HepG2 (cell line): ENCODE measurements at regions not wholly inside any gene's neighbourhood (a gene's known extent, or its start where the extent isn't known, plus 50 kb on each side); places are given as distances from the start of the nearest gene placed in this dataset.

Source experiments
- ETV6 ChIP-seq: sonication (generic); formaldehyde crosslinking; conservative IDR thresholded peaks from 2 replicates; pipeline ENCODE4 v1.4.0; 2020; ENCODE audit warnings: missing genetic modification reagents
- POLR2AphosphoS2 ChIP-seq: IDR thresholded peaks from 2 replicates; pipeline ENCODE4 v1.6.1; 2011; ENCODE audit warnings: low read depth, low read length, improper control_type of control experiment
- POLR2AphosphoS5 ChIP-seq: IDR thresholded peaks from 2 replicates; pipeline ENCODE4 v1.6.1; 2012; ENCODE audit warnings: low read depth, low read length
- TMF1 ChIP-seq: sonication (generic); formaldehyde crosslinking; IDR thresholded peaks from 2 replicates; pipeline ENCODE4 v1.8.1; 2022; ENCODE audit warnings: low read depth, missing genetic modification reagents
- XRCC5 ChIP-seq: fragments of 200-400 bp; formaldehyde crosslinking; optimal IDR thresholded peaks from 2 replicates; pipeline ENCODE3; 2017; ENCODE audit warnings: mild to moderate bottlenecking, low read length
- ZNF3 ChIP-seq: IDR thresholded peaks from 2 replicates; pipeline ENCODE4 v1.7.0; 2017; ENCODE audit warnings: inconsistent platforms
- TF ChIP-seq, protein P1 (sequence below): sonication (generic); formaldehyde crosslinking; IDR thresholded peaks from 2 replicates; pipeline ENCODE4 v1.4.0; 2020; ENCODE audit warnings: missing genetic modification reagents
- TF ChIP-seq, protein P2 (sequence below): sonication (generic); formaldehyde crosslinking; IDR thresholded peaks from 2 replicates; pipeline ENCODE4 v1.5.0; 2020; ENCODE audit warnings: mild to moderate bottlenecking, missing genetic modification reagents, moderate library complexity
- TF ChIP-seq, protein P3 (sequence below): sonication (generic); formaldehyde crosslinking; conservative IDR thresholded peaks from 2 replicates; pipeline ENCODE4 v1.4.0; 2020; ENCODE audit warnings: missing genetic modification reagents
- TF ChIP-seq, protein P4 (sequence below), 2 experiments: sonication (generic) in 1 of 2; formaldehyde crosslinking in 1 of 2; IDR thresholded peaks; 2 replicates each; pipeline versions ENCODE4 v1.4.0 to v1.6.1; 2018 to 2020; ENCODE audit warnings: missing genetic modification reagents in 2 of 2, borderline replicate concordance in 1 of 2, low read depth in 1 of 2, mild to moderate bottlenecking in 1 of 2, missing biosample characterization in 1 of 2
- TF ChIP-seq, protein P5 (sequence below): sonication (generic); formaldehyde crosslinking; IDR thresholded peaks from 2 replicates; pipeline ENCODE4 v1.8.0; 2022; ENCODE audit warnings: low read depth, missing genetic modification reagents

DNA sequence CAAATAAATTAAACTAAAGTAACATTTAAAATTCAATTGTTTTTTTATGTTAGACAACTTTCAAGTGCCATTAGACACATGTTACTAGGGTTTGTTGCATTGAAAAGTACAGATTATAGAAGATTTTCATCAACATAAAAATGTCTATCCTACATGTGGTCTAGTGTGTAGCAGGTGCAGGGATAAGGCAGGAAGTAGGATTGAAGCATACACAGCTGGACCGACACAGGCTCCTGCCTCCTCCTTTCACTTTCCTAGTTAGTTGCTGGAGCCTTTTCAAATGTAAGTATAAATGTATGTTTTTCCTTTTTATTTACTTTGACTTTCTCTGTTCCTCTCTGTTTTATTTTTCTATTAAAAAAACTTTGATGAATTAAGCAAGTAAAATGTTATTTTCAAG lies 246.9 kb upstream of the LUZP2 start:
- TF ChIP-seq POLR2AphosphoS2 = no peak
- TF ChIP-seq, protein P1, sequence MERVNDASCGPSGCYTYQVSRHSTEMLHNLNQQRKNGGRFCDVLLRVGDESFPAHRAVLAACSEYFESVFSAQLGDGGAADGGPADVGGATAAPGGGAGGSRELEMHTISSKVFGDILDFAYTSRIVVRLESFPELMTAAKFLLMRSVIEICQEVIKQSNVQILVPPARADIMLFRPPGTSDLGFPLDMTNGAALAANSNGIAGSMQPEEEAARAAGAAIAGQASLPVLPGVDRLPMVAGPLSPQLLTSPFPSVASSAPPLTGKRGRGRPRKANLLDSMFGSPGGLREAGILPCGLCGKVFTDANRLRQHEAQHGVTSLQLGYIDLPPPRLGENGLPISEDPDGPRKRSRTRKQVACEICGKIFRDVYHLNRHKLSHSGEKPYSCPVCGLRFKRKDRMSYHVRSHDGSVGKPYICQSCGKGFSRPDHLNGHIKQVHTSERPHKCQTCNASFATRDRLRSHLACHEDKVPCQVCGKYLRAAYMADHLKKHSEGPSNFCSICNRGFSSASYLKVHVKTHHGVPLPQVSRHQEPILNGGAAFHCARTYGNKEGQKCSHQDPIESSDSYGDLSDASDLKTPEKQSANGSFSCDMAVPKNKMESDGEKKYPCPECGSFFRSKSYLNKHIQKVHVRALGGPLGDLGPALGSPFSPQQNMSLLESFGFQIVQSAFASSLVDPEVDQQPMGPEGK (CRISPR knock-in tag) = no peak
- TF ChIP-seq ZNF3 (CRISPR knock-in tag) = no peak
- TF ChIP-seq, protein P2, sequence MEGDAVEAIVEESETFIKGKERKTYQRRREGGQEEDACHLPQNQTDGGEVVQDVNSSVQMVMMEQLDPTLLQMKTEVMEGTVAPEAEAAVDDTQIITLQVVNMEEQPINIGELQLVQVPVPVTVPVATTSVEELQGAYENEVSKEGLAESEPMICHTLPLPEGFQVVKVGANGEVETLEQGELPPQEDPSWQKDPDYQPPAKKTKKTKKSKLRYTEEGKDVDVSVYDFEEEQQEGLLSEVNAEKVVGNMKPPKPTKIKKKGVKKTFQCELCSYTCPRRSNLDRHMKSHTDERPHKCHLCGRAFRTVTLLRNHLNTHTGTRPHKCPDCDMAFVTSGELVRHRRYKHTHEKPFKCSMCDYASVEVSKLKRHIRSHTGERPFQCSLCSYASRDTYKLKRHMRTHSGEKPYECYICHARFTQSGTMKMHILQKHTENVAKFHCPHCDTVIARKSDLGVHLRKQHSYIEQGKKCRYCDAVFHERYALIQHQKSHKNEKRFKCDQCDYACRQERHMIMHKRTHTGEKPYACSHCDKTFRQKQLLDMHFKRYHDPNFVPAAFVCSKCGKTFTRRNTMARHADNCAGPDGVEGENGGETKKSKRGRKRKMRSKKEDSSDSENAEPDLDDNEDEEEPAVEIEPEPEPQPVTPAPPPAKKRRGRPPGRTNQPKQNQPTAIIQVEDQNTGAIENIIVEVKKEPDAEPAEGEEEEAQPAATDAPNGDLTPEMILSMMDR (CRISPR knock-in tag) = no peak
- TF ChIP-seq, protein P3, sequence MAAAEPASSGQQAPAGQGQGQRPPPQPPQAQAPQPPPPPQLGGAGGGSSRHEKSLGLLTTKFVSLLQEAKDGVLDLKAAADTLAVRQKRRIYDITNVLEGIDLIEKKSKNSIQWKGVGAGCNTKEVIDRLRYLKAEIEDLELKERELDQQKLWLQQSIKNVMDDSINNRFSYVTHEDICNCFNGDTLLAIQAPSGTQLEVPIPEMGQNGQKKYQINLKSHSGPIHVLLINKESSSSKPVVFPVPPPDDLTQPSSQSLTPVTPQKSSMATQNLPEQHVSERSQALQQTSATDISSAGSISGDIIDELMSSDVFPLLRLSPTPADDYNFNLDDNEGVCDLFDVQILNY (CRISPR knock-in tag) = no peak
- TF ChIP-seq, protein P4, sequence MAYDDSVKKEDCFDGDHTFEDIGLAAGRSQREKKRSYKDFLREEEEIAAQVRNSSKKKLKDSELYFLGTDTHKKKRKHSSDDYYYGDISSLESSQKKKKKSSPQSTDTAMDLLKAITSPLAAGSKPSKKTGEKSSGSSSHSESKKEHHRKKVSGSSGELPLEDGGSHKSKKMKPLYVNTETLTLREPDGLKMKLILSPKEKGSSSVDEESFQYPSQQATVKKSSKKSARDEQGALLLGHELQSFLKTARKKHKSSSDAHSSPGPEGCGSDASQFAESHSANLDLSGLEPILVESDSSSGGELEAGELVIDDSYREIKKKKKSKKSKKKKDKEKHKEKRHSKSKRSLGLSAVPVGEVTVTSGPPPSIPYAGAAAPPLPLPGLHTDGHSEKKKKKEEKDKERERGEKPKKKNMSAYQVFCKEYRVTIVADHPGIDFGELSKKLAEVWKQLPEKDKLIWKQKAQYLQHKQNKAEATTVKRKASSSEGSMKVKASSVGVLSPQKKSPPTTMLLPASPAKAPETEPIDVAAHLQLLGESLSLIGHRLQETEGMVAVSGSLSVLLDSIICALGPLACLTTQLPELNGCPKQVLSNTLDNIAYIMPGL (CRISPR knock-in tag; IDR thresholded peaks at IDR 0.05; ENCODE audit: borderline replicate concordance in 1 of 2, low read depth in 1 of 2) = no peak
- TF ChIP-seq, protein P5, sequence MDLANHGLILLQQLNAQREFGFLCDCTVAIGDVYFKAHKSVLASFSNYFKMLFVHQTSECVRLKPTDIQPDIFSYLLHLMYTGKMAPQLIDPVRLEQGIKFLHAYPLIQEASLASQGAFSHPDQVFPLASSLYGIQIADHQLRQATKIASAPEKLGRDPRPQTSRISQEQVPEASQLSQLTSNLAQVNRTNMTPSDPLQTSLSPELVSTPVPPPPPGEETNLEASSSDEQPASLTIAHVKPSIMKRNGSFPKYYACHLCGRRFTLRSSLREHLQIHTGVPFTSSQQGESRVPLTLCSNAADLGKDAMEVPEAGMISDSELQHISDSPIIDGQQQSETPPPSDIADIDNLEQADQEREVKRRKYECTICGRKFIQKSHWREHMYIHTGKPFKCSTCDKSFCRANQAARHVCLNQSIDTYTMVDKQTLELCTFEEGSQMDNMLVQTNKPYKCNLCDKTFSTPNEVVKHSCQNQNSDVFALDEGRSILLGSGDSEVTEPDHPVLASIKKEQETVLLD (CRISPR knock-in tag) = no peak
- no peak for TF ChIP-seq TMF1 (CRISPR knock-in tag)
- no peak for TF ChIP-seq XRCC5
- no peak for TF ChIP-seq ETV6 (CRISPR knock-in tag)
- no peak for TF ChIP-seq POLR2AphosphoS5
